ENCODE measurements at regions not wholly inside any gene's neighbourhood (a gene's known extent, or its start where the extent isn't known, plus 50 kb on each side); places are given as distances from the start of the nearest gene placed in this dataset.

DNA sequence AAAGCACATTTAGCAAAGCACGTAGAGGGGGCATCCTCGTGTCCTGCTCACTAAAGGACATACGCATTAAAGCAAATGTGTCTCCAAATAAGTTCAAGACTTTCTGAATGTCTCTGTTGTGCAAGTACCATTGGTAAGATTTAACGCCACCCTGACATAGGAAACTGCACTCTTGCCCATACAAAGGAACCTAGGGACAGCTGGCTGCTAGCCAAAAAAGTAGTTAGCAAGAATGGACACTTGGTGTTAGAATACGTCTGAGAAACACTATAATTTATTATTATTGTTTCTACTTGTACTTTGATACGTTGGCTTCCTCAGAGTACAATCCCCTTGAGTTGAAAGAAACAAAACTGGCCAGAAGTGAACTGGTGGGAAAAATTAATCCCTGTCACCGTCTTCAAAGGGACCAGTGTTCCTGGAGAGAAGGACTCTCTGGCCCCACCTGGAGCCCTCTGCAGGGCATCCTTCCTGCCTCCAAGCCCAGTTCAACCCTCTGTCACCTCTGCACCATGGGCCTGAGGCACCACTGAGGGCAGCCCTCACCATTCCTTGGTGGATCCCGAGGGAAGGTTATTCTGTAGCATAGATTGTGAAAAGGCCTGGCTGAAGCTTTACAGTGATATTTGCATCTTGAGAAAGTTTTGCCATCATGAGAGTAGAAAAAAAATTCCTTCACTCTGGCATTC lies 51.4 kb upstream of the APCDD1 start:
- H3K27ac ChIP-seq (ENCODE audit: low read depth) = no peak overlapping the region
- H3K36me3 ChIP-seq (ENCODE audit: insufficient read depth) = no peaks in the 10 kb centered on the region
- TF ChIP-seq EZH2phosphoT487 (IDR thresholded peaks at IDR 0.05; ENCODE audit: unreplicated experiment) = no peak
- TF ChIP-seq, protein P1, sequence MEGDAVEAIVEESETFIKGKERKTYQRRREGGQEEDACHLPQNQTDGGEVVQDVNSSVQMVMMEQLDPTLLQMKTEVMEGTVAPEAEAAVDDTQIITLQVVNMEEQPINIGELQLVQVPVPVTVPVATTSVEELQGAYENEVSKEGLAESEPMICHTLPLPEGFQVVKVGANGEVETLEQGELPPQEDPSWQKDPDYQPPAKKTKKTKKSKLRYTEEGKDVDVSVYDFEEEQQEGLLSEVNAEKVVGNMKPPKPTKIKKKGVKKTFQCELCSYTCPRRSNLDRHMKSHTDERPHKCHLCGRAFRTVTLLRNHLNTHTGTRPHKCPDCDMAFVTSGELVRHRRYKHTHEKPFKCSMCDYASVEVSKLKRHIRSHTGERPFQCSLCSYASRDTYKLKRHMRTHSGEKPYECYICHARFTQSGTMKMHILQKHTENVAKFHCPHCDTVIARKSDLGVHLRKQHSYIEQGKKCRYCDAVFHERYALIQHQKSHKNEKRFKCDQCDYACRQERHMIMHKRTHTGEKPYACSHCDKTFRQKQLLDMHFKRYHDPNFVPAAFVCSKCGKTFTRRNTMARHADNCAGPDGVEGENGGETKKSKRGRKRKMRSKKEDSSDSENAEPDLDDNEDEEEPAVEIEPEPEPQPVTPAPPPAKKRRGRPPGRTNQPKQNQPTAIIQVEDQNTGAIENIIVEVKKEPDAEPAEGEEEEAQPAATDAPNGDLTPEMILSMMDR (conservative IDR thresholded peaks at IDR 0.05; ENCODE audit: low read depth in 2 of 2) = peak; percentile 13 to 25; a peak in 1 of 4 replicates
- TF ChIP-seq, protein P2, sequence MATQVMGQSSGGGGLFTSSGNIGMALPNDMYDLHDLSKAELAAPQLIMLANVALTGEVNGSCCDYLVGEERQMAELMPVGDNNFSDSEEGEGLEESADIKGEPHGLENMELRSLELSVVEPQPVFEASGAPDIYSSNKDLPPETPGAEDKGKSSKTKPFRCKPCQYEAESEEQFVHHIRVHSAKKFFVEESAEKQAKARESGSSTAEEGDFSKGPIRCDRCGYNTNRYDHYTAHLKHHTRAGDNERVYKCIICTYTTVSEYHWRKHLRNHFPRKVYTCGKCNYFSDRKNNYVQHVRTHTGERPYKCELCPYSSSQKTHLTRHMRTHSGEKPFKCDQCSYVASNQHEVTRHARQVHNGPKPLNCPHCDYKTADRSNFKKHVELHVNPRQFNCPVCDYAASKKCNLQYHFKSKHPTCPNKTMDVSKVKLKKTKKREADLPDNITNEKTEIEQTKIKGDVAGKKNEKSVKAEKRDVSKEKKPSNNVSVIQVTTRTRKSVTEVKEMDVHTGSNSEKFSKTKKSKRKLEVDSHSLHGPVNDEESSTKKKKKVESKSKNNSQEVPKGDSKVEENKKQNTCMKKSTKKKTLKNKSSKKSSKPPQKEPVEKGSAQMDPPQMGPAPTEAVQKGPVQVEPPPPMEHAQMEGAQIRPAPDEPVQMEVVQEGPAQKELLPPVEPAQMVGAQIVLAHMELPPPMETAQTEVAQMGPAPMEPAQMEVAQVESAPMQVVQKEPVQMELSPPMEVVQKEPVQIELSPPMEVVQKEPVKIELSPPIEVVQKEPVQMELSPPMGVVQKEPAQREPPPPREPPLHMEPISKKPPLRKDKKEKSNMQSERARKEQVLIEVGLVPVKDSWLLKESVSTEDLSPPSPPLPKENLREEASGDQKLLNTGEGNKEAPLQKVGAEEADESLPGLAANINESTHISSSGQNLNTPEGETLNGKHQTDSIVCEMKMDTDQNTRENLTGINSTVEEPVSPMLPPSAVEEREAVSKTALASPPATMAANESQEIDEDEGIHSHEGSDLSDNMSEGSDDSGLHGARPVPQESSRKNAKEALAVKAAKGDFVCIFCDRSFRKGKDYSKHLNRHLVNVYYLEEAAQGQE (IDR thresholded peaks at IDR 0.05; ENCODE audit: unreplicated experiment) = no peak
- DNase-seq (ENCODE audit: low spot score) (no peak), ATAC-seq (peak; percentile 52)
- H3K9me2 ChIP-seq (ENCODE audit: insufficient read depth) = no peaks in the 10 kb centered on the region
- H2AFZ ChIP-seq = no peak overlapping the region
- no peak overlapping the region for H3K4me2 ChIP-seq
- H3K27me3 Mint-ChIP-seq (ENCODE audit: insufficient read depth, low read depth, poor library complexity) = peaks cover 14% of the 10 kb centered on the region
- no peaks in the 10 kb centered on the region for H3K36me3 Mint-ChIP-seq (ENCODE audit: low read depth)
- H3K27me3 ChIP-seq (ENCODE audit: insufficient read depth) = no peaks in the 10 kb centered on the region
- no peak overlapping the region for H3K4me3 Mint-ChIP-seq
- no peaks in the 10 kb centered on the region for H3K9me3 Mint-ChIP-seq
- peaks cover 5% of the 10 kb centered on the region for H3K4me1 ChIP-seq (ENCODE audit: insufficient read depth)
- H4K20me1 ChIP-seq (replicated peaks; ENCODE audit: insufficient read depth) = no peaks in the 10 kb centered on the region
- no peaks in the 10 kb centered on the region for H3K79me2 ChIP-seq (replicated peaks; ENCODE audit: insufficient read depth)
- H3K27ac Mint-ChIP-seq = no peak overlapping the region
- no peak overlapping the region for H3K4me3 ChIP-seq
- H3F3A ChIP-seq (replicated peaks; ENCODE audit: low read depth) = no peaks in the 10 kb centered on the region
- H3K4me1 Mint-ChIP-seq = peaks cover 48% of the 10 kb centered on the region

GRCh38 chr18:10403708-10404107 lies 50.7 kb upstream of the APCDD1 start:
- Histone ChIP-seq H3K4me1 (ENCODE audit: insufficient read depth) (peaks cover 4% of the 10 kb centered on the region), H3K27me3 (ENCODE audit: insufficient read depth) (no peaks in the 10 kb centered on the region), H3F3A (replicated peaks; ENCODE audit: low read depth) (no peaks in the 10 kb centered on the region), H3K4me2 (no peak overlapping the region), H2AFZ (peak overlapping the region; percentile 47; the same call in 1 of the 2 replicates), H3K27ac (ENCODE audit: low read depth) (no peak overlapping the region), H3K9me2 (ENCODE audit: insufficient read depth) (no peaks in the 10 kb centered on the region), H4K20me1 (replicated peaks; ENCODE audit: insufficient read depth) (no peaks in the 10 kb centered on the region), H3K36me3 (ENCODE audit: insufficient read depth) (no peaks in the 10 kb centered on the region), H3K79me2 (replicated peaks; ENCODE audit: insufficient read depth) (no peaks in the 10 kb centered on the region), H3K4me3 (no peak overlapping the region)
- Mint-ChIP-seq H3K27me3 (ENCODE audit: insufficient read depth, low read depth, poor library complexity) (peaks cover 14% of the 10 kb centered on the region), H3K27ac (no peak overlapping the region), H3K4me3 (no peak overlapping the region), H3K4me1 (peaks cover 41% of the 10 kb centered on the region), H3K9me3 (no peaks in the 10 kb centered on the region), H3K36me3 (ENCODE audit: low read depth) (no peaks in the 10 kb centered on the region)
- ATAC-seq (no peak), DNase-seq (ENCODE audit: low spot score) (no peak)
- TF ChIP-seq ZNF114 (CRISPR knock-in tag; IDR thresholded peaks at IDR 0.05) (no peak), NANOG (IDR thresholded peaks at IDR 0.05; ENCODE audit: borderline replicate concordance) (no peak), ZNF331 (CRISPR knock-in tag; IDR thresholded peaks at IDR 0.05; ENCODE audit: low read depth) (no peak)
- TF ChIP-seq, protein P1 (conservative IDR thresholded peaks at IDR 0.05; ENCODE audit: low read depth in 2 of 2) = no peak
